ENCODE measurements at regions not wholly inside any gene's neighbourhood (a gene's known extent, or its start where the extent isn't known, plus 50 kb on each side); places are given as distances from the start of the nearest gene placed in this dataset.
A peak's percentile ranks its signal among the peaks of the same experiment; 100 is the strongest.

GRCh38 chr6:9784786-9785185 lies 630.1 kb downstream of the TFAP2A start:
- H3K4me3 ChIP-seq (ENCODE audit: low read length): no peak overlapping the region
- TF ChIP-seq CTCF (conservative IDR thresholded peaks at IDR 0.05; ENCODE audit: low read length): no peak
- no peak for DNase-seq (ENCODE audit: low read depth)

DNA sequence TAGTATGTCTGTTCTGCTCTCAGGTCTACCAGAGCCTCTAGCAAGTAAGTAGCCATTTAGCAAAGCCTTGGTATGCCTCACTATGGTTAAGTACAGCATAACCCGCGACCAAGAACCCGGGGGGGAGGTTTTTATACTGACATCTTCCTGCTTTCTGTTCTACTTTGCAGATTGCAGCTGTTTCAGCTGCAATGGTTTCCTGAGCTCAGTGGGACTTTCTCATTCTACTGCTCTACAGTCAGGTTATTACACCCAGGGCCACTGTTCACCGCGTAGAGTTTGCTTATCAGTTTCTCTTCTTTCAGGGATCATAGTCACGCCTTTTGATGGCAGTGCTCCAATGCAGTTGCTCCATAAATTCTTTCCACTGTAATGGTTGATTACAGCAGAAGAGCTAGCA lies 631.3 kb downstream of the TFAP2A start:
- no peak for TF ChIP-seq CTCF (conservative IDR thresholded peaks at IDR 0.05; ENCODE audit: low read length)
- H3K4me3 ChIP-seq (ENCODE audit: low read length): no peak overlapping the region
- no peak for DNase-seq (ENCODE audit: low read depth)

GRCh38 chr6:9766240-9766915 lies 648.5 kb downstream of the TFAP2A start:
- H3K4me3 ChIP-seq (ENCODE audit: low read length): no peak overlapping the region
- DNase-seq (ENCODE audit: low read depth): peak; percentile 55
- TF ChIP-seq CTCF (conservative IDR thresholded peaks at IDR 0.05; ENCODE audit: low read length): no peak

- TF ChIP-seq CTCF (conservative IDR thresholded peaks at IDR 0.05; ENCODE audit: low read length): no peak
- no peak for DNase-seq (ENCODE audit: low read depth)
- no peak overlapping the region for H3K4me3 ChIP-seq (ENCODE audit: low read length)
Observed at GRCh38 chr6:9761220-9761619, 653.7 kb downstream of the TFAP2A start.

- no peak for TF ChIP-seq CTCF (conservative IDR thresholded peaks at IDR 0.05; ENCODE audit: low read length)
- no peak for DNase-seq (ENCODE audit: low read depth)
- H3K4me3 ChIP-seq (ENCODE audit: low read length): no peak overlapping the region
Observed at GRCh38 chr6:9754515-9754914, 660.4 kb downstream of the TFAP2A start.

DNA sequence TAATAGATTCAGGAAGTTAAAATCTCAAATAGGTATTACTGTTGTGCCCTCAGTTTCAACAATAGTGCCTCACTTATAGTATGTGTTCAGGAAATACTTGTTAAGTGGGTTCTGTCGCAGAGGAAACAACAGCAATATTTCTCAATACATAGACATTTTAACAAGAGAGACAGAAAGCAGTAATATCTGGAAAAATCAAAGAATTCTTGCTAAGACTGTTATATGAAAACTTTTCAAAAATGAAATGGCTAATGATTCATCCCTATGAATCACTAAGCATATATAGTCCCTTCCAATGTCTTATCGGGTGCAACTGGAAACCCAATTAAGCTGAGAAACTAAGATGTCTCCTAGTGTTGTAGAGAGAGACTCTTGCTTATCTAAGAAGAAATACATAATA lies 668.9 kb downstream of the TFAP2A start:
- no peak for TF ChIP-seq CTCF (conservative IDR thresholded peaks at IDR 0.05; ENCODE audit: low read length)
- no peak for DNase-seq (ENCODE audit: low read depth)
- H3K4me3 ChIP-seq (ENCODE audit: low read length): no peak overlapping the region

DNA sequence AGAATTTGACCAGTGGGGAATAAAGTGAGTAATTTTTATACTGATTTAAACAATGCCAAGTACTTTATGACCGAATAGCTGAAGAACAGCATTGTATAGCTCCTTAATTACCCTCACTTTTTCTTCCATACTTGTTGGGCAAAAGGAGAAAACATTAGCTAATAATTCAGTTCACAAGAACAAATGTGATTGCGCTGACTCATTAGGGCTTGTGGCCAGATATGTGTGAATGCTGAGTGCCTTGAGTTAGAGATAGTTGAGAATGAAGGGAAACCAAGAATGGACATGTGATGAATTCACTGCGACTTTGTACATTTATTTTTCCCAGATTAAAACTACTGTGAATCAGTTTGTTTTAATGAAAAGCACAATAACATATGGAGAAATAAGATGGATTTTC lies 669.4 kb downstream of the TFAP2A start:
- TF ChIP-seq CTCF (conservative IDR thresholded peaks at IDR 0.05; ENCODE audit: low read length): no peak
- no peak overlapping the region for H3K4me3 ChIP-seq (ENCODE audit: low read length)
- DNase-seq (ENCODE audit: low read depth): peak; percentile 2

Measured in AG10803 (cell line).